Calu3 (cell line): ENCODE measurements at regions not wholly inside any gene's neighbourhood (a gene's known extent, or its start where the extent isn't known, plus 50 kb on each side); places are given as distances from the start of the nearest gene placed in this dataset.
"Not testable (repeated sequence)": the region's sequence is repeated elsewhere in the genome, so short reads cannot be mapped to it uniquely, and the experiment has no call there.

ENCODE experiments used
- BruUV-seq: library from RNA; stranded (reverse); fragments of 400-500 nt; replicated peaks from 2 replicates; lab custom pipeline; 2021; lab: Mats Ljungman, UMichigan
- CTCF ChIA-PET: fragments of 300-600 bp; sonication (Branson Sonifier 250); formaldehyde crosslinking; loops from one replicate; lab custom pipeline; 2022; ENCODE audit warnings: antibody characterized with exemption; lab: Charles Lee
- DNase-seq: peaks from one replicate; pipeline ENCODE4 v3.0.0; 2022
- H3K27ac Mint-ChIP-seq: one replicate; pipeline ENCODE4 v1.8.0; 2022; ENCODE audit warnings: mixed read lengths; ENCODE audit not compliant: unreplicated experiment
- H3K27me3 Mint-ChIP-seq: one replicate; pipeline ENCODE4 v1.8.0; 2022; ENCODE audit warnings: mixed read lengths; ENCODE audit not compliant: unreplicated experiment
- H3K36me3 Mint-ChIP-seq: one replicate; pipeline ENCODE4 v1.8.0; 2022; ENCODE audit warnings: mild to moderate bottlenecking, moderate library complexity, mixed read lengths; ENCODE audit not compliant: insufficient read depth, unreplicated experiment
- H3K4me1 Mint-ChIP-seq: one replicate; pipeline ENCODE4 v1.8.0; 2022; ENCODE audit warnings: mild to moderate bottlenecking, low read depth, mixed read lengths; ENCODE audit not compliant: unreplicated experiment
- H3K4me3 Mint-ChIP-seq: one replicate; pipeline ENCODE4 v1.8.0; 2022; ENCODE audit warnings: mild to moderate bottlenecking, low read depth, moderate library complexity, mixed read lengths; ENCODE audit not compliant: unreplicated experiment
- H3K9me3 Mint-ChIP-seq: one replicate; pipeline ENCODE4 v1.8.0; 2022; ENCODE audit warnings: low read depth, mixed read lengths; ENCODE audit not compliant: unreplicated experiment
- intact Hi-C: fragments of 100-400 bp; cut with micrococcal nuclease; formaldehyde crosslinking; loops from one replicate; pipeline ENCODE4 v1.10.0; 2022; ENCODE audit not compliant: unreplicated experiment
- TF ChIP-seq, protein P1 (sequence below): fragments of 200-600 bp; IDR thresholded peaks from one replicate; pipeline ENCODE4 v1.8.0; 2022; ENCODE audit warnings: antibody characterized with exemption; ENCODE audit not compliant: unreplicated experiment

DNA sequence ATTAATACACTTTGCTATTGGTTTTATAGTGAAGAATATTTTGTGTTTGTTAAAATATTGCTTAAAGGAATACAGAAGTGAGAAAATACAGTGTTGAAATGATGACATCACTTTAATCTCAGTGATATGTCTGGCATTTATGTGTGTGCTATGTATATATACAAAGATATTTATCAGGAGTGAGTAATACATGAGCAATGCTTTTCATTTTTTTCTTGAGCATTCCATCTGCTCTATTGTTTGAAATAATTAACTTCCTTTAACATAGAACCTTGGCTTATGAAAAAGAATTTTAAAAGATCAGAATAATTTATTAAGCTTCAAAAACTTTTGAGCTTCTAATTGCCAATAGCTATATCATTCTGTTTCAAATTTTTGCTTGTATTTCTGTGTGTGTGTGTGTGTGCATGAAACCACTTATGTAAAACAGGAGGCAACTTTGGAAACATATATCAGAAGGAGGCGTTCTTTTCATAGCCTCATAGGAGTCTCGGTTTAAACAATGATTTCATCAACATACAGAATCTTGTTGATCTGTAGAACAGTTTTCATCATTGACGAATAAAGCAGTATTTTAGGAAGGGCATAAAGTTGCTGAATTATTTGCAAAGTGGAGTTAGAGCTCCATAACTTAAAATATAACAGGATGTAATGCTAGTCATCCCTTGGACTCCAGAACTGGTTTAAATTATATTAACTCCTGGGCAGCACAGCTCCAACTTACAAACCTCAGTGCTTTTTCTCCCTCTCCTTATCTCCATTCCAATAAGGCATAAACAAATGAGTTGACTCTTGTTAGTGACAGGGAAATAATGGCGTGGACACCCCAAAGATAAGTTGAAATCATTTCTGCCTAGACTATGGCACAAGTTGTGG is 228.4 kb upstream of the DGKB start:
- TF ChIP-seq, protein P1, sequence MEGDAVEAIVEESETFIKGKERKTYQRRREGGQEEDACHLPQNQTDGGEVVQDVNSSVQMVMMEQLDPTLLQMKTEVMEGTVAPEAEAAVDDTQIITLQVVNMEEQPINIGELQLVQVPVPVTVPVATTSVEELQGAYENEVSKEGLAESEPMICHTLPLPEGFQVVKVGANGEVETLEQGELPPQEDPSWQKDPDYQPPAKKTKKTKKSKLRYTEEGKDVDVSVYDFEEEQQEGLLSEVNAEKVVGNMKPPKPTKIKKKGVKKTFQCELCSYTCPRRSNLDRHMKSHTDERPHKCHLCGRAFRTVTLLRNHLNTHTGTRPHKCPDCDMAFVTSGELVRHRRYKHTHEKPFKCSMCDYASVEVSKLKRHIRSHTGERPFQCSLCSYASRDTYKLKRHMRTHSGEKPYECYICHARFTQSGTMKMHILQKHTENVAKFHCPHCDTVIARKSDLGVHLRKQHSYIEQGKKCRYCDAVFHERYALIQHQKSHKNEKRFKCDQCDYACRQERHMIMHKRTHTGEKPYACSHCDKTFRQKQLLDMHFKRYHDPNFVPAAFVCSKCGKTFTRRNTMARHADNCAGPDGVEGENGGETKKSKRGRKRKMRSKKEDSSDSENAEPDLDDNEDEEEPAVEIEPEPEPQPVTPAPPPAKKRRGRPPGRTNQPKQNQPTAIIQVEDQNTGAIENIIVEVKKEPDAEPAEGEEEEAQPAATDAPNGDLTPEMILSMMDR, result no peak
- H3K4me3 Mint-ChIP-seq, result no peak overlapping the region
- H3K27me3 Mint-ChIP-seq, result no peaks in the 10 kb centered on the region
- CTCF ChIA-PET, result interaction anchor here (1.2 kb wide), 1 partner anchor 9 kb away, joined by 3 read pairs; no protein-coding TSS in a partner anchor
- DNase-seq, result no peak
- intact Hi-C loops, result loop anchor here (2.0 kb wide), 1 partner anchor 414 kb away; no protein-coding TSS in a partner anchor
- BruUV-seq, result no TSS peak
- peaks cover 8% of the 10 kb centered on the region for H3K4me1 Mint-ChIP-seq
- no peaks in the 10 kb centered on the region for H3K9me3 Mint-ChIP-seq
- peak overlapping the region; percentile 21 for H3K27ac Mint-ChIP-seq
- no peaks in the 10 kb centered on the region for H3K36me3 Mint-ChIP-seq

DNA sequence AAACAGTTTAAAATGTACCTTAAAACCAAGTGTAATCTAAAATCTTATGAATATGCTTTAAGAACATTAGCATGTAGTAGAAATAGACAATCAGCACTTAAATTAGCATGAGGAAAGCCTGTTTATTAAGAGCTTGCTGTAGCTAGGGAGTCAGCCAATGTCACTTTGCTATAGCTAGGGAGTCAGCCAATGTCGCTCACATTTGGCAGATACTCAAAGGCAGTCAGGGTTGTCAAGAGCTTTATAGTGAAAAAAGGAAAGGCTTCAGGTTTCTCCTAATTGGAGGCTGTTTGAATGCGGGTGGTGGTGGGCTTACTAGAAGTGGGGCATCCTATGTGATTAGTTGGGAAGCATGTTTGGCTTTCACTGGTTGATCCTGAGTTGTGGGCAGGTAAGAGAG is 226.2 kb upstream of the DGKB start:
- Mint-ChIP-seq H3K4me3 (no peak overlapping the region), H3K27me3 (no peaks in the 10 kb centered on the region), H3K36me3 (no peaks in the 10 kb centered on the region), H3K27ac (peak overlapping the region; percentile 30), H3K4me1 (peaks cover 8% of the 10 kb centered on the region), H3K9me3 (no peaks in the 10 kb centered on the region)
- TF ChIP-seq, protein P1, result no peak
- intact Hi-C loops, result no loop called here
- CTCF ChIA-PET, result interaction anchor here (0.6 kb wide), 1 partner anchor 694 kb away, joined by 6 read pairs; no protein-coding TSS in a partner anchor
- DNase-seq, result no peak
- BruUV-seq, result no TSS peak

DNA sequence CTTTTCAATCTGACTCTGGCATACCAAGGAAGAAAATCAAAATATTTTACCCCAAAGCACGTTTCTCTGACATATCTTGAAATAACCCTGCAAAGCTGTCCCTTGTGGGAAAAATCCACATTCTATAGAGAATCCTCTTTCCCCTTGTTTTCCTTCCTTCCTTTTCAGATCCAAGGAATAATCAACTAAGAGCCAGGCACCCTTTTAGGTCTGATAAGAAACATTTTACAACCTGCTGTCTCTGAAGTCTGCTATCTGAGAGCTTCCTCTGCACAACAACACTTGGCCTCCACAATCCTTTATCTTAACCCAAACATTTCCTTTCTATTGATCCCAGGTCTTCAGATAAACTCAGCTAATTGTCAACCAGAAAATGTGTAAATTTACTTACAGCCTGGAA is 224.1 kb upstream of the DGKB start:
- H3K36me3 Mint-ChIP-seq, H3K4me1 Mint-ChIP-seq, CTCF ChIA-PET, intact Hi-C loops, DNase-seq, H3K4me3 Mint-ChIP-seq, H3K27ac Mint-ChIP-seq, H3K27me3 Mint-ChIP-seq, H3K9me3 Mint-ChIP-seq, BruUV-seq: not testable (repeated sequence)

DNA sequence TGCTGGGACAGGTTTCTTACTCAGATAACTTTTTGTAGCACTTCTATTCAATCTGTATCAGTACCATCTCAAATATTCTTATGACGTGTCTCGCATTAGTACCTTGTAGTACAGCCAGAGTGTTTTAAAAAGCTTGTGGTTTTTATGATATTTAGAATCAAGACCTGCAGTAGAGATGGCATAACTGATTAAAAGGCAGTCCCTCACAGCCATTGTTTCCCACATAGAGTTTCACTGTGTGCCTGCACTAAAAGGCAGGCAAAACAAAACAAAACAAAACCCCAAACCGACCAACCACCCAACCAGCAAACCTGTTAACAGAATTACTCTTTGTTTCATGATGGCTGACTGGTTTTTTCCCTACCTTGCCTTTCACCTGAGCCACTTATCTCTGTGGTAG is 221.3 kb upstream of the DGKB start:
- Mint-ChIP-seq H3K27ac (no peak overlapping the region), H3K9me3 (peaks cover 10% of the 10 kb centered on the region), H3K4me3 (no peak overlapping the region), H3K36me3 (no peaks in the 10 kb centered on the region), H3K27me3 (no peaks in the 10 kb centered on the region), H3K4me1 (peaks cover 5% of the 10 kb centered on the region)
- TF ChIP-seq, protein P1, result no peak
- no TSS peak for BruUV-seq
- DNase-seq, result no peak
- intact Hi-C loops, result no loop called here
- CTCF ChIA-PET, result no interaction called here

DNA sequence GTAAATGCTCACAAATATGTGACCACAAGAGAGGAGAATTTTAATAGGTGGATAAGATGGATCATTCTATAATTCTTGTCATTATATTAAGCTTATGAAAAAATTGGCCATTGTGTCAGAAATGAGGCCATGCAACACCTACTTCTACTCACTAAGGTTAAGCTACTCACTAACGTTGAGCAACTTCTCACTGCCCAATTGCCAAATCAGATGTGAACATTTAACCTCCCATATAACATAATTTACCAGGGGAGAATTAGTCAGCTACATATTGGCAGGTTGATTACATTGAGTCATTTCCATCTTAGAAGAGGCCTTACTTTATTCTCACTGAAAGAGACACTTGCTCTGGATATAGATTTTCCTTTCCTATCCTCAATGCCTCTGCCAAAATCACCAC is 211.2 kb upstream of the DGKB start:
- TF ChIP-seq, protein P1, result no peak
- Mint-ChIP-seq H3K27ac (no peak overlapping the region), H3K4me3 (no peak overlapping the region), H3K27me3 (no peaks in the 10 kb centered on the region), H3K9me3 (no peaks in the 10 kb centered on the region), H3K36me3 (no peaks in the 10 kb centered on the region), H3K4me1 (no peaks in the 10 kb centered on the region)
- no peak for DNase-seq
- intact Hi-C loops, result no loop called here
- BruUV-seq, result no TSS peak
- CTCF ChIA-PET, result no interaction called here
